Liver (tissue), 8 donors: ENCODE measurements at regions not wholly inside any gene's neighbourhood (a gene's known extent, or its start where the extent isn't known, plus 50 kb on each side); places are given as distances from the start of the nearest gene placed in this dataset.

Source experiments
- DNase-seq: peaks from one replicate; pipeline ENCODE4 v3.0.0-alpha.2; 2017; ENCODE audit warnings: low spot score
- H3K27ac ChIP-seq, 2 donors: one replicate each; pipeline ENCODE4 v1.7.0; 2013; ENCODE audit warnings: inconsistent platforms in 2 of 2, low read length in 2 of 2, control low read depth in 1 of 2, low read depth in 1 of 2, mild to moderate bottlenecking in 1 of 2
- H3K27me3 ChIP-seq, 4 donors: one replicate each; pipeline versions ENCODE4 v1.6.1 to v1.7.0; 2013; ENCODE audit warnings: low read length in 3 of 4, inconsistent platforms in 1 of 4, mild to moderate bottlenecking in 1 of 4, moderate library complexity in 1 of 4; ENCODE audit not compliant: control insufficient read depth in 4 of 4, insufficient read depth in 4 of 4
- H3K36me3 ChIP-seq, 4 donors: one replicate each; pipeline versions ENCODE4 v1.6.1 to v1.7.0; 2013; ENCODE audit warnings: low read length in 3 of 4, mild to moderate bottlenecking in 3 of 4, low read depth in 1 of 4, moderate library complexity in 1 of 4; ENCODE audit not compliant: control insufficient read depth in 4 of 4, insufficient read depth in 3 of 4
- H3K4me1 ChIP-seq, 4 donors: one replicate each; pipeline versions ENCODE4 v1.6.1 to v1.7.0; 2013; ENCODE audit warnings: low read length in 3 of 4, mild to moderate bottlenecking in 3 of 4, moderate library complexity in 1 of 4; ENCODE audit not compliant: control insufficient read depth in 4 of 4, insufficient read depth in 4 of 4
- H3K4me3 ChIP-seq, 3 donors: one replicate each; pipeline versions ENCODE4 v1.6.1 to v1.7.0; 2013; ENCODE audit warnings: low read length in 3 of 3, control low read depth in 1 of 3, low read depth in 1 of 3, mild to moderate bottlenecking in 1 of 3
- H3K9ac ChIP-seq, 2 donors: one replicate each; pipeline ENCODE4 v1.7.0; 2013; ENCODE audit warnings: low read length in 2 of 2, mild to moderate bottlenecking in 2 of 2, moderate library complexity in 2 of 2, control low read depth in 1 of 2, low read depth in 1 of 2
- H3K9me3 ChIP-seq, 4 donors: one replicate each; pipeline versions ENCODE4 v1.6.1 to v1.7.0; 2013; ENCODE audit warnings: low read length in 3 of 4; ENCODE audit not compliant: control insufficient read depth in 4 of 4
- ATF3 ChIP-seq: IDR thresholded peaks from 2 replicates; pipeline ENCODE4 v1.6.1; 2016; ENCODE audit warnings: antibody characterized with exemption
- CTCF ChIP-seq: fragments of 150-350 bp; IDR thresholded peaks from 2 replicates; pipeline ENCODE4 v1.5.1; 2017; ENCODE audit warnings: improper control_type of control experiment, low read depth, low read length; ENCODE audit not compliant: missing input control
- EGR1 ChIP-seq, 2 donors: IDR thresholded peaks; 2 replicates each; pipeline ENCODE4 v1.6.1; 2016 to 2018; ENCODE audit warnings: antibody characterized with exemption in 2 of 2, low read depth in 2 of 2
- FOXA1 ChIP-seq: IDR thresholded peaks from 2 replicates; pipeline ENCODE4 v1.6.1; 2016; ENCODE audit warnings: antibody characterized with exemption
- FOXA2 ChIP-seq: IDR thresholded peaks from 2 replicates; pipeline ENCODE4 v1.6.1; 2016; ENCODE audit warnings: antibody characterized with exemption
- HNF4A ChIP-seq, 2 donors: conservative IDR thresholded peaks; 2 replicates each; pipeline ENCODE4 v1.6.1; 2016; ENCODE audit warnings: antibody characterized with exemption in 2 of 2, mild to moderate bottlenecking in 2 of 2
- HNF4G ChIP-seq: IDR thresholded peaks from 2 replicates; pipeline ENCODE4 v1.6.1; 2016; ENCODE audit warnings: antibody characterized with exemption
- JUND ChIP-seq, 2 donors: IDR thresholded peaks; 2 replicates each; pipeline ENCODE4 v1.6.1; 2016; ENCODE audit warnings: antibody characterized with exemption in 2 of 2
- MAX ChIP-seq: IDR thresholded peaks from 2 replicates; pipeline ENCODE4 v1.6.1; 2016; ENCODE audit warnings: antibody characterized with exemption
- NR2F2 ChIP-seq: IDR thresholded peaks from 2 replicates; pipeline ENCODE4 v1.6.1; 2016; ENCODE audit warnings: antibody characterized with exemption
- RAD21 ChIP-seq, 2 donors: IDR thresholded peaks; 2 replicates each; pipeline ENCODE4 v1.6.1; 2016; ENCODE audit warnings: antibody characterized with exemption in 2 of 2, mild to moderate bottlenecking in 2 of 2
- REST ChIP-seq: IDR thresholded peaks from 2 replicates; pipeline ENCODE4 v1.6.1; 2016; ENCODE audit warnings: antibody characterized with exemption, mild to moderate bottlenecking
- SP1 ChIP-seq: IDR thresholded peaks from 2 replicates; pipeline ENCODE4 v1.6.1; 2018; ENCODE audit warnings: antibody characterized with exemption, mild to moderate bottlenecking
- YY1 ChIP-seq: IDR thresholded peaks from 2 replicates; pipeline ENCODE4 v1.6.1; 2016; ENCODE audit warnings: antibody characterized with exemption, mild to moderate bottlenecking
- ZBTB33 ChIP-seq: IDR thresholded peaks from 2 replicates; pipeline ENCODE4 v1.6.1; 2016; ENCODE audit warnings: antibody characterized with exemption
- WGBS: extraction: QIAGEN DNeasy Blood & Tissue Kit; methylation state at CpG from one replicate; pipeline ENCODE4 v1.1.7; 2013; 5-methylcytosine and 5-hydroxymethylcytosine counted together
- donor health status: healthy.
- donor health status: healthy.
- donor health status: healthy.
- donor health status: healthy.
- donor health status: healthy.

GRCh38 chr1:239448911-239449310 is 62.5 kb downstream of the CHRM3 start:
- H3K36me3 ChIP-seq = no peaks in the 10 kb centered on the region
- TF ChIP-seq YY1 = no peak
- no peak for TF ChIP-seq MAX
- TF ChIP-seq JUND (IDR thresholded peaks at IDR 0.05) = no peak
- TF ChIP-seq ZBTB33 = no peak
- TF ChIP-seq RAD21 (IDR thresholded peaks at IDR 0.05) = no peak
- no peak for TF ChIP-seq NR2F2
- TF ChIP-seq CTCF = no peak
- no peak for TF ChIP-seq REST
- no peak for TF ChIP-seq FOXA2
- TF ChIP-seq HNF4A (conservative IDR thresholded peaks at IDR 0.05) = no peak
- TF ChIP-seq HNF4G = no peak
- no peak for TF ChIP-seq ATF3
- H3K27ac ChIP-seq = no peak overlapping the region
- 52% methylated on average over 3 of the region's 3 CpGs for WGBS
- no peak overlapping the region for H3K4me3 ChIP-seq
- no peaks in the 10 kb centered on the region for H3K27me3 ChIP-seq
- no peak overlapping the region for H3K9ac ChIP-seq
- DNase-seq = no peak
- H3K9me3 ChIP-seq = no peaks in the 10 kb centered on the region
- H3K4me1 ChIP-seq = no peaks in the 10 kb centered on the region

GRCh38 chr1:239455743-239456142 is 69.4 kb downstream of the CHRM3 start:
- Histone ChIP-seq H3K4me3 (no peak overlapping the region), H3K9ac (no peak overlapping the region), H3K4me1 (no peaks in the 10 kb centered on the region), H3K36me3 (no peaks in the 10 kb centered on the region), H3K9me3 (no peaks in the 10 kb centered on the region), H3K27me3 (no peaks in the 10 kb centered on the region), H3K27ac (no peak overlapping the region)
- DNase-seq = no peak
- 77% methylated on average over 3 of the region's 3 CpGs for WGBS
- TF ChIP-seq REST (no peak), ATF3 (no peak), SP1 (no peak), CTCF (no peak), FOXA2 (no peak), YY1 (no peak), HNF4G (no peak), JUND (IDR thresholded peaks at IDR 0.05) (no peak), NR2F2 (no peak), FOXA1 (no peak), ZBTB33 (no peak), EGR1 (IDR thresholded peaks at IDR 0.05; ENCODE audit: low read depth in 2 of 2) (no peak)
